Erythroblast (primary cell): ENCODE measurements at regions not wholly inside any gene's neighbourhood (a gene's known extent, or its start where the extent isn't known, plus 50 kb on each side); places are given as distances from the start of the nearest gene placed in this dataset.

ENCODE experiments used
- GATA1 ChIP-seq: IDR thresholded peaks from 2 replicates; pipeline ENCODE4 v1.6.1; 2011; ENCODE audit warnings: low read depth, mild to moderate bottlenecking, control low read depth, low read length, moderate library complexity
- POLR2A ChIP-seq: IDR thresholded peaks from 2 replicates; pipeline ENCODE4 v1.6.1; 2011; ENCODE audit warnings: mild to moderate bottlenecking, low read length

- TF ChIP-seq POLR2A = no peak
- TF ChIP-seq GATA1 = no peak
These were observed 361.6 kb upstream of the SULF2 start for GRCh38 chr20:48146877-48147276.
